Testis (tissue), 2 donors: ENCODE measurements at regions not wholly inside any gene's neighbourhood (a gene's known extent, or its start where the extent isn't known, plus 50 kb on each side); places are given as distances from the start of the nearest gene placed in this dataset.

Experiments used
- CTCF ChIP-seq, 3 experiments: fragments of 450-650 bp in 2 of 3; fragments of 200-600 bp in 1 of 3; sonication (generic) in 1 of 3; IDR thresholded peaks; one replicate each; pipeline ENCODE4 v1.5.1; 2016 to 2019; ENCODE audit warnings: antibody characterized with exemption in 3 of 3, mild to moderate bottlenecking in 2 of 3, moderate library complexity in 1 of 3
- POLR2A ChIP-seq: fragments of 450-650 bp; IDR thresholded peaks from one replicate; pipeline ENCODE4 v1.6.1; 2017; ENCODE audit warnings: antibody characterized with exemption, mild to moderate bottlenecking, moderate library complexity

- TF ChIP-seq CTCF (IDR thresholded peaks at IDR 0.05) = no peak
- TF ChIP-seq POLR2A = no peak
Observed at GRCh38 chr7:12907774-12908173, 220.3 kb downstream of the ARL4A start.
